Esophagus muscularis mucosa (tissue), 3 donors: ENCODE measurements at regions not wholly inside any gene's neighbourhood (a gene's known extent, or its start where the extent isn't known, plus 50 kb on each side); places are given as distances from the start of the nearest gene placed in this dataset.

Experiments used
- CTCF ChIP-seq, 3 experiments: fragments of 200-600 bp in 2 of 3; fragments of 450-650 bp in 1 of 3; sonication (generic) in 2 of 3; IDR thresholded peaks; one replicate each; pipeline ENCODE4 v1.5.1; 2017 to 2019; ENCODE audit warnings: antibody characterized with exemption in 3 of 3, mild to moderate bottlenecking in 2 of 3, moderate library complexity in 1 of 3
- POLR2AphosphoS5 ChIP-seq, 2 donors: sonication (generic); formaldehyde crosslinking; IDR thresholded peaks; one replicate each; pipeline ENCODE4 v1.6.1; 2017; ENCODE audit warnings: antibody characterized with exemption in 2 of 2

GRCh38 chr17:22464041-22464440, 771.7 kb downstream of the KCNJ18 start:
- no peak for TF ChIP-seq POLR2AphosphoS5 (IDR thresholded peaks at IDR 0.05)
- TF ChIP-seq CTCF (IDR thresholded peaks at IDR 0.05): no peak
